GM23338 (cell line): ENCODE measurements at regions not wholly inside any gene's neighbourhood (a gene's known extent, or its start where the extent isn't known, plus 50 kb on each side); places are given as distances from the start of the nearest gene placed in this dataset.

Experiments
- CREB1 ChIP-seq: fragments of 250-450 bp; sonication (Bioruptor Pico); IDR thresholded peaks from 2 replicates; pipeline ENCODE4 v1.5.0; 2020; ENCODE audit warnings: low read depth, mild to moderate bottlenecking, moderate library complexity
- CTCF ChIP-seq, 2 experiments: fragments of 200-600 bp in 1 of 2; sonication (generic) in 1 of 2; conservative IDR thresholded peaks; 2 replicates each; pipeline versions ENCODE4 v1.5.1 to v1.6.1; 2016 to 2017; ENCODE audit warnings: antibody characterized with exemption in 2 of 2, low read depth in 2 of 2, mild to moderate bottlenecking in 2 of 2, moderate library complexity in 1 of 2
- EZH2 ChIP-seq: fragments of 200-600 bp; sonication (generic); IDR thresholded peaks from one replicate; pipeline ENCODE4 v1.8.0; 2017; ENCODE audit warnings: antibody characterized with exemption, mild to moderate bottlenecking, low read depth; ENCODE audit not compliant: unreplicated experiment
- EZH2phosphoT487 ChIP-seq: fragments of 200-600 bp; sonication (generic); IDR thresholded peaks from one replicate; pipeline ENCODE4 v1.8.1; 2018; ENCODE audit warnings: antibody characterized with exemption; ENCODE audit not compliant: unreplicated experiment
- NANOG ChIP-seq: IDR thresholded peaks from 2 replicates; pipeline ENCODE4 v1.6.1; 2016; ENCODE audit warnings: antibody characterized with exemption, borderline replicate concordance
- POLR2AphosphoS5 ChIP-seq: IDR thresholded peaks from 2 replicates; pipeline ENCODE4 v1.6.1; 2016; ENCODE audit warnings: antibody characterized with exemption, low read depth
- REST ChIP-seq: IDR thresholded peaks from one replicate; pipeline ENCODE4 v1.6.1; 2018; ENCODE audit warnings: antibody characterized with exemption; ENCODE audit not compliant: unreplicated experiment
- TF ChIP-seq, protein P1 (sequence below): IDR thresholded peaks from 2 replicates; pipeline ENCODE4 v1.6.1; 2016; ENCODE audit warnings: antibody characterized with exemption

- TF ChIP-seq POLR2AphosphoS5 (no peak), CTCF (conservative IDR thresholded peaks at IDR 0.05; ENCODE audit: low read depth in 2 of 2) (no peak), REST (no peak), EZH2 (no peak), CREB1 (no peak), NANOG (no peak), EZH2phosphoT487 (no peak)
- TF ChIP-seq, protein P1, sequence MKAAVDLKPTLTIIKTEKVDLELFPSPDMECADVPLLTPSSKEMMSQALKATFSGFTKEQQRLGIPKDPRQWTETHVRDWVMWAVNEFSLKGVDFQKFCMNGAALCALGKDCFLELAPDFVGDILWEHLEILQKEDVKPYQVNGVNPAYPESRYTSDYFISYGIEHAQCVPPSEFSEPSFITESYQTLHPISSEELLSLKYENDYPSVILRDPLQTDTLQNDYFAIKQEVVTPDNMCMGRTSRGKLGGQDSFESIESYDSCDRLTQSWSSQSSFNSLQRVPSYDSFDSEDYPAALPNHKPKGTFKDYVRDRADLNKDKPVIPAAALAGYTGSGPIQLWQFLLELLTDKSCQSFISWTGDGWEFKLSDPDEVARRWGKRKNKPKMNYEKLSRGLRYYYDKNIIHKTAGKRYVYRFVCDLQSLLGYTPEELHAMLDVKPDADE: no peak
Observed at GRCh38 chr6:132974122-132974521, 159.8 kb downstream of the RPS12 start.
